ENCODE measurements at regions not wholly inside any gene's neighbourhood (a gene's known extent, or its start where the extent isn't known, plus 50 kb on each side); places are given as distances from the start of the nearest gene placed in this dataset.

DNA sequence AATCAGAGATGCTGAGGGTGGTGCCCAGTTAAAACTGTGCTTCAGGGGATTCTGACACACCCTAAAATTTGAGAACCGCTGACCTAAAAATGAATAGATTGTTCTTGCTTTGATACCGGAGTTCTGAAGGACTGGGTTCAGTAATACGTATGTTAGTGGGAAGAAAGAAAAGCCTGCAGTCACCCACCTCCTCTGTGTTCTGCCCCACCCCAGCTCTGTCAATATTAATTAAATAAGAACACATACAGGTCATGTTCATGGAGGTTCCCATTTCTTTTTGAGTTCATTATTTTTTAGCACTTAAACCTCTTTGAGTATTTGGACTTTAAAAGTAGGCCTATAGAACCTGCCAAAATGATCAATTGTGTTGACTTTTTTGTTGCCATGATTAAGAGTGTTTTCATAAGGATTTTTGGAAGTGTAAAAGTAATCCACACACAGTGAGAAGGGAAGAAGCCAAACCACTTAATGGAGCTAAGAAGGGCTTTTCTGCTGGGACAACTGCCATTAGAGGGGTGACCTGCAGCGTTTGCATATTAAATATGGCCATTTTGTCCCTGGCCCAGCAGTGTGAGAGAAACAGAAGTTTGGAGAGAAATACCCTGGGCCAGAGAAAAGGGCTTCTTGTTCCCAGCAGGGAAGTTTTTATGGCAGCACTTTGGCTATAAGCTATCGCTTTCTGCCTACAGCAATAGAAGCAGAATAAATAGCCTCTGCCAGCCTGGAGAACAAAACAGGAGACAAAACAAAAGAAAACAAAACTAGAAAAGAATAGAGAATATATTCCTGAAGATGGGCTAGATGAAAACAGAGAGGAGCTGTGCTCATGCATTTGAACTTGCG, 80.7 kb upstream of the RNF152 start:
- no peak for DNase-seq (ENCODE audit: low read depth)
- no peak overlapping the region for H3K4me3 ChIP-seq (ENCODE audit: low read depth, low read length)
- TF ChIP-seq, protein P1, sequence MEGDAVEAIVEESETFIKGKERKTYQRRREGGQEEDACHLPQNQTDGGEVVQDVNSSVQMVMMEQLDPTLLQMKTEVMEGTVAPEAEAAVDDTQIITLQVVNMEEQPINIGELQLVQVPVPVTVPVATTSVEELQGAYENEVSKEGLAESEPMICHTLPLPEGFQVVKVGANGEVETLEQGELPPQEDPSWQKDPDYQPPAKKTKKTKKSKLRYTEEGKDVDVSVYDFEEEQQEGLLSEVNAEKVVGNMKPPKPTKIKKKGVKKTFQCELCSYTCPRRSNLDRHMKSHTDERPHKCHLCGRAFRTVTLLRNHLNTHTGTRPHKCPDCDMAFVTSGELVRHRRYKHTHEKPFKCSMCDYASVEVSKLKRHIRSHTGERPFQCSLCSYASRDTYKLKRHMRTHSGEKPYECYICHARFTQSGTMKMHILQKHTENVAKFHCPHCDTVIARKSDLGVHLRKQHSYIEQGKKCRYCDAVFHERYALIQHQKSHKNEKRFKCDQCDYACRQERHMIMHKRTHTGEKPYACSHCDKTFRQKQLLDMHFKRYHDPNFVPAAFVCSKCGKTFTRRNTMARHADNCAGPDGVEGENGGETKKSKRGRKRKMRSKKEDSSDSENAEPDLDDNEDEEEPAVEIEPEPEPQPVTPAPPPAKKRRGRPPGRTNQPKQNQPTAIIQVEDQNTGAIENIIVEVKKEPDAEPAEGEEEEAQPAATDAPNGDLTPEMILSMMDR (IDR thresholded peaks at IDR 0.05; ENCODE audit: insufficient read depth, low read depth, low read length, missing control alignments) = no peak

DNA sequence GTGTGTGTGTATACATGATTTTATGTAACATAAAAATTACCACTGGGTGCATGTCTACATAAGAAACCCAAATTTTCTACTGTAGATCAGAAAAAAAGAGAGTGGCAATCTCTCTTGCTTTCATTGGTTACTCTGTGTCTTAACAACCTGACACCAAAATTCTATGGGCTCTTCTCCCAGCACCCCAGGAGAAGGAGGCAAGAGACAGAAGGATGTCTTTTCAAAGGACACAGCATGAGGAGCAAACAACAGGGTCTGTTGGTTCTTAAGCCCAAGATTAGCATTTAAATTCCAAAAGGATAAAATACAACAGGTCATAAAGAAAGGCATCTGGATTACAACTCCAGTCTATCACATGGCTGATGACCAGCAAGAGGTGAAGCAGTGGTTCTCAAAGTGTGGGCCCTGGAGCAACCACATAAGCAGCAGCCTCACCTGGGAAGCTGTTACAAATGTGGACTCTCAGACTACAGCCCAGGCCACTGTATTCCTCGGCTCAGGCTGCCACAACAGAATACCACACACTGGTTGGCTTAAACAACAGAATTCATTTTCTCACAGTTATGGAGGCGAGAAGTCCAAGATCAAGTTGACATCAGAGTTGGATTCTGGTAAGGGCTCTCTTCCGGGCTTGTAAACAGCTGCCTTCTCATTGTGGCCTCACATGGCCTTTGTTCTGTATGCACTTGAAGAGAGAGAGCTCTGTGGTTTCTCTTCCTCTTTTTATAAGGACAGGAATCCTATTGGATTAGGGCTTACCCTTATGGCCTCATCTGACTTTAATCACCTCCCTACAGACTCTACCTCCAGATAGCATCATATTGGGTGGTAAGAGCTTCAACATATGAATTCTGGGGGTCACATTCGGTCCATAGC, 79.8 kb upstream of the RNF152 start:
- TF ChIP-seq, protein P1 (IDR thresholded peaks at IDR 0.05; ENCODE audit: insufficient read depth, low read depth, low read length, missing control alignments) = no peak
- peak; percentile 49 for DNase-seq (ENCODE audit: low read depth)
- H3K4me3 ChIP-seq (ENCODE audit: low read depth, low read length) = no peak overlapping the region

DNA sequence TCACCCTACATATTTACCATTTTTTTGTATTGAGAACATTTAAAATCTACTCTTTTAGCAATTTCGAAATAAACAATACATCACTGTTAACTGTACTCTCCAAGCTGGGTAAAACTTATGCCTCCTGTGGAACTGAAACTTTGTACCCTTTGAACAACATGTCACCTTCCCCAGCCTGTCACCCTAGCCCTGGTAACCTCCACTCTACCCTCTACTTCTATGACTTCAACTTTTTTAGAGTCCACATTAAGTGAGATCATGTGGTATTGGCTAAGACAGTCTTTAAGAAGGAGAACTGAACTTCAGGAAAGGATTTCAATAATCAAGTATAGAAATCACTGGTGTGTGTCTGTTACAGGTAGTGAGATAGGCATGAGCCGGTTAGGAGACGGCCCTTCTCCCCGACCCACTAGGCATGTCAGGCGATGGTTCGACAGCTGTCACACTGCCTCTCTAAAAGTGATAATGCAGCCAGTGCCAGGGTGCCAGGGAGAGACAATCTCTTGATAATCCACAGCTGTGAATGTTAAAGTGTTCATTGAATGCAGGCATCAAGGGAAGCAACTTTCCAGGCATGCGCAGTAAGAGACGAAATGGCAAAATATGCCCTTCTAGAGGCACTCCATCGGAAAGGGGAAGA, 74.6 kb upstream of the RNF152 start:
- TF ChIP-seq, protein P1 (IDR thresholded peaks at IDR 0.05; ENCODE audit: insufficient read depth, low read depth, low read length, missing control alignments) = no peak
- no peak overlapping the region for H3K4me3 ChIP-seq (ENCODE audit: low read depth, low read length)

GRCh38 chr18:61965311-61965710, 72.5 kb upstream of the RNF152 start:
- TF ChIP-seq, protein P1 (IDR thresholded peaks at IDR 0.05; ENCODE audit: insufficient read depth, low read depth, low read length, missing control alignments) = no peak

More for the DNA sequence above, 74.6 kb upstream of the RNF152 start:
- DNase-seq (ENCODE audit: low read depth) = no peak

GRCh38 chr18:61964616-61965015, 71.8 kb upstream of the RNF152 start:
- H3K4me3 ChIP-seq (ENCODE audit: low read depth, low read length) = no peak overlapping the region
- DNase-seq (ENCODE audit: low read depth) = no peak
- TF ChIP-seq, protein P1 (IDR thresholded peaks at IDR 0.05; ENCODE audit: insufficient read depth, low read depth, low read length, missing control alignments) = no peak

More at GRCh38 chr18:61965311-61965710, 72.5 kb upstream of the RNF152 start:
- H3K4me3 ChIP-seq (ENCODE audit: low read depth, low read length) = no peak overlapping the region
- no peak for DNase-seq (ENCODE audit: low read depth)

GRCh38 chr18:61963705-61964104, 70.9 kb upstream of the RNF152 start:
- no peak for DNase-seq (ENCODE audit: low read depth)
- TF ChIP-seq, protein P1 (IDR thresholded peaks at IDR 0.05; ENCODE audit: insufficient read depth, low read depth, low read length, missing control alignments) = no peak
- no peak overlapping the region for H3K4me3 ChIP-seq (ENCODE audit: low read depth, low read length)

Measured in GM12865 (cell line).